ENCODE measurements at regions not wholly inside any gene's neighbourhood (a gene's known extent, or its start where the extent isn't known, plus 50 kb on each side); places are given as distances from the start of the nearest gene placed in this dataset.

GRCh38 chr9:106622164-106622487, 240.8 kb upstream of the ZNF462 start:
- Histone ChIP-seq H3K14ac (ENCODE audit: insufficient read length) (no peak overlapping the region), H3K79me2 (ENCODE audit: control insufficient read depth in 1 of 2, insufficient read depth in 2 of 2, low read length in 2 of 2) (no peaks in the 10 kb centered on the region), H3K4me3 (ENCODE audit: extremely low read depth in 1 of 4, insufficient read depth in 2 of 4, low read depth in 3 of 4, low read length in 4 of 4) (no peak overlapping the region), H3K27ac (ENCODE audit: low read depth, low read length) (no peak overlapping the region), H4K8ac (ENCODE audit: extremely low read depth, insufficient read depth, low read length) (no peak overlapping the region; the same call in 1 of the 2 replicates), H2BK120ac (replicated peaks; ENCODE audit: low read depth, low read length) (no peak overlapping the region), H4K20me1 (replicated peaks in 1 of 2; ENCODE audit: control insufficient read depth in 1 of 2, insufficient read depth in 2 of 2, low read length in 2 of 2) (no peaks in the 10 kb centered on the region), H2BK5ac (ENCODE audit: low read depth, low read length) (no peak overlapping the region), H2BK15ac (ENCODE audit: low read length) (no peak overlapping the region), H3K4ac (replicated peaks; ENCODE audit: insufficient read length, low read depth, low read length) (no peak overlapping the region), H3K23ac (ENCODE audit: insufficient read length) (no peak overlapping the region), H3K4me2 (ENCODE audit: insufficient read depth in 1 of 2, low read depth in 2 of 2, low read length in 2 of 2) (peak overlapping the region in 1 of 2 experiments; percentile 56; a peak in 1 of 4 replicates), H3K27me3 (replicated peaks in 1 of 4; ENCODE audit: control insufficient read depth in 3 of 4, extremely low read depth in 1 of 4, insufficient read depth in 3 of 4, low read length in 3 of 4) (no peaks in the 10 kb centered on the region; a peak in 1 of 7 replicates), H2BK20ac (ENCODE audit: low read length) (no peak overlapping the region), H3K18ac (ENCODE audit: extremely low read depth, low read length) (peak overlapping the region; percentile 13; the same call in 1 of the 2 replicates), H4K5ac (ENCODE audit: insufficient read length, low read depth, low read length) (no peak overlapping the region), H2AK5ac (ENCODE audit: low read depth, low read length) (no peak overlapping the region), H3K36me3 (ENCODE audit: control insufficient read depth in 2 of 4, insufficient read depth in 4 of 4, low read length in 3 of 4) (no peaks in the 10 kb centered on the region), H3K9ac (replicated peaks in 1 of 4; ENCODE audit: extremely low read depth in 1 of 4, low read depth in 3 of 4, low read length in 3 of 4) (no peak overlapping the region), H4K91ac (replicated peaks; ENCODE audit: insufficient read length, low read length) (no peak overlapping the region), H2AFZ (ENCODE audit: low read length) (no peak overlapping the region), H2BK12ac (ENCODE audit: low read depth, low read length) (no peak overlapping the region), H3K23me2 (ENCODE audit: low read depth, low read length) (no peaks in the 10 kb centered on the region), H3K79me1 (ENCODE audit: low read depth, low read length) (no peaks in the 10 kb centered on the region), H3K4me1 (replicated peaks in 1 of 4; ENCODE audit: control insufficient read depth in 3 of 4, insufficient read depth in 4 of 4, low read length in 3 of 4) (peaks cover 8 to 15% (median 12%) of the 10 kb centered on the region in 4 experiments; a peak in 6 of 7 replicates), H3K56ac (replicated peaks; ENCODE audit: insufficient read length, low read depth, low read length) (no peak overlapping the region), H3K9me3 (ENCODE audit: insufficient read depth in 2 of 2, low read depth in 1 of 2, low read length in 1 of 2) (no peaks in the 10 kb centered on the region)
- ChIA-PET POLR2A (ENCODE audit: partially characterized antibody) (no interaction called here), CTCF (ENCODE audit: partially characterized antibody) (no interaction called here)
- DNase-seq (ENCODE audit: low read depth in 1 of 2, low spot score in 2 of 2) (no peak), FAIRE-seq (no peak)
- 82% methylated on average over 10 of the region's 10 CpGs; no CpG with 5 or more reads in 1 of the 2 experiments for WGBS, 2 experiments (ENCODE audit: extremely low coverage in 1 of 2, insufficient coverage in 1 of 2, insufficient read length in 1 of 2, insufficient replicate concordance in 2 of 2, low coverage in 1 of 2, low lambda C conversion rate in 2 of 2, missing lambda C conversion rate in 1 of 2)
- TF ChIP-seq, protein P1, sequence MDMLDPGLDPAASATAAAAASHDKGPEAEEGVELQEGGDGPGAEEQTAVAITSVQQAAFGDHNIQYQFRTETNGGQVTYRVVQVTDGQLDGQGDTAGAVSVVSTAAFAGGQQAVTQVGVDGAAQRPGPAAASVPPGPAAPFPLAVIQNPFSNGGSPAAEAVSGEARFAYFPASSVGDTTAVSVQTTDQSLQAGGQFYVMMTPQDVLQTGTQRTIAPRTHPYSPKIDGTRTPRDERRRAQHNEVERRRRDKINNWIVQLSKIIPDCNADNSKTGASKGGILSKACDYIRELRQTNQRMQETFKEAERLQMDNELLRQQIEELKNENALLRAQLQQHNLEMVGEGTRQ (IDR thresholded peaks at IDR 0.05; ENCODE audit: low read length), result no peak
- TF ChIP-seq MAFK (IDR thresholded peaks at IDR 0.05; ENCODE audit: low read depth, low read length), result no peak

Data from H1 (cell line).